OCI-LY7 (cell line): ENCODE measurements at regions not wholly inside any gene's neighbourhood (a gene's known extent, or its start where the extent isn't known, plus 50 kb on each side); places are given as distances from the start of the nearest gene placed in this dataset.

Experiments used
- BruUV-seq: library from RNA; stranded (reverse); fragments of 400-500 nt; replicated peaks from 2 replicates; lab custom pipeline; 2021; lab: Mats Ljungman, UMichigan
- CTCF ChIA-PET: fragments of 300-600 bp; sonication (Branson Sonifier 250); formaldehyde crosslinking; loops from one replicate; lab custom pipeline; 2022; ENCODE audit warnings: antibody characterized with exemption; ENCODE audit not compliant: unreplicated experiment; lab: Charles Lee
- POLR2A ChIA-PET: fragments of 300-600 bp; sonication (Branson Sonifier 250); formaldehyde crosslinking; loops from one replicate; lab custom pipeline; 2022; ENCODE audit warnings: antibody characterized with exemption; lab: Charles Lee
- DNase-seq: peaks from one replicate; pipeline ENCODE4 v3.0.0-alpha.2; 2015; ENCODE audit warnings: low spot score
- H2AFZ ChIP-seq: fragments of 200-600 bp; sonication (generic), shearing (Covaris generic); 2 replicates; pipeline ENCODE4 v1.6.1; 2014; ENCODE audit warnings: mild to moderate bottlenecking, antibody characterized with exemption, low read length, moderate library complexity
- H3K27ac ChIP-seq: fragments of 200-600 bp; sonication (generic); 2 replicates; pipeline ENCODE4 v1.5.1; 2014; ENCODE audit warnings: mixed run types, low read depth, mild to moderate bottlenecking, moderate library complexity, low read length, inconsistent platforms; ENCODE audit not compliant: poor library complexity, severe bottlenecking
- H3K36me3 ChIP-seq: fragments of 200-600 bp; sonication (generic); 2 replicates; pipeline ENCODE4 v1.6.1; 2014; ENCODE audit warnings: mild to moderate bottlenecking, antibody characterized with exemption, low read length, moderate library complexity, mixed read lengths; ENCODE audit not compliant: insufficient read depth
- H3K4me1 ChIP-seq: fragments of 200-600 bp; sonication (generic); 2 replicates; pipeline ENCODE4 v1.5.1; 2014; ENCODE audit warnings: mild to moderate bottlenecking, low read length; ENCODE audit not compliant: insufficient read depth, poor library complexity, severe bottlenecking
- H3K4me2 ChIP-seq: fragments of 200-600 bp; sonication (generic); 2 replicates; pipeline ENCODE4 v1.6.1; 2014; ENCODE audit warnings: mild to moderate bottlenecking, low read length
- H3K4me3 ChIP-seq: fragments of 200-600 bp; sonication (generic); 2 replicates; pipeline ENCODE4 v1.5.1; 2014; ENCODE audit warnings: mild to moderate bottlenecking, low read depth, low read length; ENCODE audit not compliant: poor library complexity, severe bottlenecking
- H3K79me2 ChIP-seq: fragments of 200-600 bp; sonication (generic); 2 replicates; pipeline ENCODE4 v1.6.1; 2016; ENCODE audit warnings: low read depth, mild to moderate bottlenecking, low read length, moderate library complexity, mixed read lengths; ENCODE audit not compliant: insufficient read depth
- H3K9me2 ChIP-seq: fragments of 200-600 bp; sonication (generic); 2 replicates; pipeline ENCODE4 v1.6.1; 2016; ENCODE audit warnings: mild to moderate bottlenecking, low read length, mixed read lengths; ENCODE audit not compliant: insufficient read depth
- H3K9me3 ChIP-seq: fragments of 200-600 bp; sonication (generic); 2 replicates; pipeline ENCODE4 v1.6.1; 2014; ENCODE audit warnings: mild to moderate bottlenecking, mixed run types, low read length, mixed read lengths
- H4K20me1 ChIP-seq: fragments of 200-600 bp; sonication (generic); 2 replicates; pipeline ENCODE4 v1.6.1; 2014; ENCODE audit warnings: mild to moderate bottlenecking, antibody characterized with exemption, low read length, moderate library complexity, mixed read lengths; ENCODE audit not compliant: insufficient read depth
- EZH2phosphoT487 ChIP-seq: fragments of 200-600 bp; sonication (generic); IDR thresholded peaks from 2 replicates; pipeline ENCODE4 v1.6.1; 2018; ENCODE audit warnings: low read depth, borderline replicate concordance, mild to moderate bottlenecking, mixed run types, antibody characterized with exemption, low read length, moderate library complexity, mixed read lengths
- intact Hi-C: fragments of 100-400 bp; cut with micrococcal nuclease; formaldehyde crosslinking; loops from one replicate; pipeline ENCODE4 v1.10.0; 2022; ENCODE audit not compliant: unreplicated experiment
- TF ChIP-seq, protein P1 (sequence below): fragments of 200-600 bp; sonication (generic); conservative IDR thresholded peaks from 2 replicates; pipeline ENCODE4 v1.5.1; 2014; ENCODE audit warnings: mild to moderate bottlenecking, antibody characterized with exemption, low read length, moderate library complexity, mixed read lengths

DNA sequence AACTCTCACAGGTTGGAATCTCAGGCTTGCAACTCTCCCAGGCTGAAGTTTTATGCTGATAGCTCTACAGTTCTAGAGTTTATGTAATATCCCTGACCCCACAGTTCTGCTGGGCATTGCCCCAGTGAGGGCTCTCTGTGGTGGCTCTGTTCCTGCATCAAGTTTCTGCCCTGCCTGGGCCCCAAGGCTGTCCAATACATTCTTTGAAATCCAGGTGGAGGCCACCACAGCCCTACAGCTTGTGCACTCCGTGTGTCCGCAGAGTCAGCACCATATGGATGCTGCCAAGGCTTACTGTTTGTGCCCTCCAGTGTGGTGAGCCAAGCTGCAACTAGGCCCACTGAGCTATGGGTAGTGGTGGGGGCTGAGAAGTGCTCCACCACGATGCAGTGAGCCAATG lies 1141.2 kb upstream of the EPHA6 start:
- no peaks in the 10 kb centered on the region for H3K4me1 ChIP-seq
- no peak for DNase-seq
- TF ChIP-seq EZH2phosphoT487, result no peak
- TF ChIP-seq, protein P1, sequence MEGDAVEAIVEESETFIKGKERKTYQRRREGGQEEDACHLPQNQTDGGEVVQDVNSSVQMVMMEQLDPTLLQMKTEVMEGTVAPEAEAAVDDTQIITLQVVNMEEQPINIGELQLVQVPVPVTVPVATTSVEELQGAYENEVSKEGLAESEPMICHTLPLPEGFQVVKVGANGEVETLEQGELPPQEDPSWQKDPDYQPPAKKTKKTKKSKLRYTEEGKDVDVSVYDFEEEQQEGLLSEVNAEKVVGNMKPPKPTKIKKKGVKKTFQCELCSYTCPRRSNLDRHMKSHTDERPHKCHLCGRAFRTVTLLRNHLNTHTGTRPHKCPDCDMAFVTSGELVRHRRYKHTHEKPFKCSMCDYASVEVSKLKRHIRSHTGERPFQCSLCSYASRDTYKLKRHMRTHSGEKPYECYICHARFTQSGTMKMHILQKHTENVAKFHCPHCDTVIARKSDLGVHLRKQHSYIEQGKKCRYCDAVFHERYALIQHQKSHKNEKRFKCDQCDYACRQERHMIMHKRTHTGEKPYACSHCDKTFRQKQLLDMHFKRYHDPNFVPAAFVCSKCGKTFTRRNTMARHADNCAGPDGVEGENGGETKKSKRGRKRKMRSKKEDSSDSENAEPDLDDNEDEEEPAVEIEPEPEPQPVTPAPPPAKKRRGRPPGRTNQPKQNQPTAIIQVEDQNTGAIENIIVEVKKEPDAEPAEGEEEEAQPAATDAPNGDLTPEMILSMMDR, result no peak
- H3K4me3 ChIP-seq, result no peak overlapping the region
- BruUV-seq, result no TSS peak
- H3K9me3 ChIP-seq, result no peaks in the 10 kb centered on the region
- H3K36me3 ChIP-seq, result no peaks in the 10 kb centered on the region
- no peak overlapping the region for H3K27ac ChIP-seq
- no peaks in the 10 kb centered on the region for H3K9me2 ChIP-seq
- H3K4me2 ChIP-seq, result no peak overlapping the region
- H4K20me1 ChIP-seq, result no peaks in the 10 kb centered on the region
- H3K79me2 ChIP-seq, result no peaks in the 10 kb centered on the region
- POLR2A ChIA-PET, result no interaction called here
- intact Hi-C loops, result no loop called here
- H2AFZ ChIP-seq, result no peak overlapping the region
- CTCF ChIA-PET, result no interaction called here

DNA sequence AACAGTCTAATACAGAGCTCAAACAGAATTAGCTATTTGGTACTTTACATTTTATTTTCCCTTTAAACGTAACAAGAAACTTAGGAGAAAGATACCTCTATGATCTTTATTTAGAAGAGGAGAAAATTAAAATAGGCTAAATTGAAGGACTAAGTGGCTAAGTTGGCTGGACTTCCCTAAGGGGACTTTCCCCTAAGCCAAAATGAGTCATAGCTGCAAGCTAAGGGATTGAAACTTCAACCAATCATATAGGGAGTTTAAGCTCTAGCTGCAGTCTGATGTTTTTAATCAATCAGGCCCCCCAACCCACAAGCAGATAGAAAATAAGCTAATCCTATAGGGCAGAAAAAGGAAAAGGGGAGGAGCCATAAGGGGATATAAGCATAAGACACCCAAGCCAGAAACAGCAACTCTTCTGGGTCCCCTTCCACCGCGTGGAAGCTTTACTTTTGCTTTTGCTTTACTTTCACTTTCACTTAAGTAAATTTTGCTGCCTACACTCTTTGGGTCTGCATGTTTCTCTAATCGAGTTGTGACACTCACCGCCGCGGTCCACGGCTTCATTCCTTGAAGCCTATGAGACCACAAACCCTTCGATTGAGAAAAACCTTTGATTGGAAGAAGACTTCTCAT lies 1108.5 kb upstream of the EPHA6 start:
- H4K20me1 ChIP-seq, result no peaks in the 10 kb centered on the region
- H2AFZ ChIP-seq, result no peak overlapping the region
- H3K4me1 ChIP-seq, result no peaks in the 10 kb centered on the region
- H3K9me2 ChIP-seq, result no peaks in the 10 kb centered on the region
- H3K27ac ChIP-seq, result no peak overlapping the region
- no peaks in the 10 kb centered on the region for H3K36me3 ChIP-seq
- no peak overlapping the region for H3K4me3 ChIP-seq
- ChIA-PET POLR2A (no interaction called here), CTCF (no interaction called here)
- H3K79me2 ChIP-seq, result no peaks in the 10 kb centered on the region
- no TSS peak for BruUV-seq
- H3K9me3 ChIP-seq, result no peaks in the 10 kb centered on the region
- DNase-seq, result no peak
- TF ChIP-seq, protein P1, result no peak
- no peak for TF ChIP-seq EZH2phosphoT487
- intact Hi-C loops, result no loop called here
- no peak overlapping the region for H3K4me2 ChIP-seq

DNA sequence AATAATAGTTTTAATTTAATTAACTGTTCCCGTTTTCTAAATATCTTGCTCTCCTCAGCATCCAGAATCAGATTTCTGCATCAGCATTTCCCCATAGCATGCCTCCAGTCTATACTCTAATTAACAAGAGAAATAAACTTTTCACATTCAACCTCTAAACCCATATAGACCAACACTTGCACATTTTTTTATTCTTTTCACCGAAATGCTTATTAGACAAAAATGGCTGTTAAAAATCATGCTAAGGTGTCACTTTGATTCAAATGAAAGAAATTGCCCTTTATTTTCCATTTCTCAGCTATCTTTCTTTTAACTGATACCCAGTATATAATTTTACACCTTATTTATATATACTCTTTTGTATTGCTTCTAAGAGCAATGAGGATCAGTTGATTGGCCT lies 1107.1 kb upstream of the EPHA6 start:
- no peak overlapping the region for H3K27ac ChIP-seq
- ChIA-PET CTCF (no interaction called here), POLR2A (no interaction called here)
- H3K4me1 ChIP-seq, result no peaks in the 10 kb centered on the region
- H3K9me3 ChIP-seq, result no peaks in the 10 kb centered on the region
- no peaks in the 10 kb centered on the region for H4K20me1 ChIP-seq
- intact Hi-C loops, result no loop called here
- H3K36me3 ChIP-seq, result no peaks in the 10 kb centered on the region
- TF ChIP-seq, protein P1, result no peak
- TF ChIP-seq EZH2phosphoT487, result no peak
- no peak overlapping the region for H3K4me3 ChIP-seq
- no peaks in the 10 kb centered on the region for H3K9me2 ChIP-seq
- H3K79me2 ChIP-seq, result no peaks in the 10 kb centered on the region
- H3K4me2 ChIP-seq, result no peak overlapping the region
- no peak overlapping the region for H2AFZ ChIP-seq
- no TSS peak for BruUV-seq
- no peak for DNase-seq
